Central memory CD8-positive, alpha-beta T cell (primary cell): ENCODE measurements at regions not wholly inside any gene's neighbourhood (a gene's known extent, or its start where the extent isn't known, plus 50 kb on each side); places are given as distances from the start of the nearest gene placed in this dataset.

Experiments
- ATAC-seq: fragments of 150-1000 bp; cut with Tn5 transposase; replicated peaks from 2 replicates; pipeline ENCODE4 v1.10.0; 2022; ENCODE audit warnings: mild to moderate bottlenecking, moderate FRiP score, moderate number of reproducible peaks; ENCODE audit not compliant: poor library complexity, severe bottlenecking; ENCODE audit errors: extremely low read depth
- DNase-seq, 2 donors: peaks; one replicate each; pipeline ENCODE4 v3.0.0; 2021; ENCODE audit warnings: low spot score in 2 of 2
- H3K27ac Mint-ChIP-seq: one replicate; pipeline ENCODE4 v1.8.0; 2022; ENCODE audit warnings: low read depth, mild to moderate bottlenecking, moderate library complexity, mixed read lengths
- H3K27me3 Mint-ChIP-seq: one replicate; pipeline ENCODE4 v1.8.0; 2022; ENCODE audit warnings: mixed read lengths
- H3K36me3 Mint-ChIP-seq: one replicate; pipeline ENCODE4 v1.8.0; 2022; ENCODE audit warnings: mild to moderate bottlenecking, moderate library complexity, mixed read lengths; ENCODE audit not compliant: insufficient read depth
- H3K4me1 Mint-ChIP-seq: one replicate; pipeline ENCODE4 v1.8.0; 2022; ENCODE audit warnings: mixed read lengths
- H3K4me3 Mint-ChIP-seq: one replicate; pipeline ENCODE4 v1.8.0; 2022; ENCODE audit warnings: mild to moderate bottlenecking, moderate library complexity, mixed read lengths
- H3K9me3 Mint-ChIP-seq: one replicate; pipeline ENCODE4 v1.8.0; 2022; ENCODE audit warnings: mixed read lengths

DNA sequence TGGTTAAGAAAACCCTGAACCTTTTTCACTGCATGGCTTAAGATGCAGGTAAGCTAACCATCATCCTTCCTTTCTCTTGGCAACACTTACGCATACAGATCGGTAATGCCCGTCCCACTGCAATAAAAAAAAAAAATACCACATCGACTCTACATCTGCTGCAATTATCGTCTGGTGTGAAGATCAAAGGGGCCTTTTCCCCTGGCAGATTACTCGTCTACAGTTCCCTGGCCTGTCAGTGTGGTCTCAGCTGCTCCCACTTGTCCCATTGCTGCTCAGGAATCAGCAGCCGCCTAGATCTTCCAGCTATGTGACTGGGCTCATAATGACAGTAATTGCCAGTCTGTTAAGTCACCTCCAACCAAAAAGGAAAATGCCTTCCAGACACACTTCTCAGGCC is 133.1 kb downstream of the SETD4 start:
- no peaks in the 10 kb centered on the region for H3K9me3 Mint-ChIP-seq
- no peak overlapping the region for H3K27ac Mint-ChIP-seq
- peaks cover 1% of the 10 kb centered on the region for H3K36me3 Mint-ChIP-seq
- no peak overlapping the region for H3K4me3 Mint-ChIP-seq
- no peaks in the 10 kb centered on the region for H3K4me1 Mint-ChIP-seq
- no peak for DNase-seq
- ATAC-seq = no peak
- H3K27me3 Mint-ChIP-seq = peaks cover 65% of the 10 kb centered on the region

GRCh38 chr21:35926003-35926740 is 134.2 kb downstream of the SETD4 start:
- peaks cover 1% of the 10 kb centered on the region for H3K36me3 Mint-ChIP-seq
- DNase-seq (no peak), ATAC-seq (no peak)
- no peak overlapping the region for H3K27ac Mint-ChIP-seq
- no peak overlapping the region for H3K4me3 Mint-ChIP-seq
- no peaks in the 10 kb centered on the region for H3K9me3 Mint-ChIP-seq
- peaks cover 76% of the 10 kb centered on the region for H3K27me3 Mint-ChIP-seq
- no peaks in the 10 kb centered on the region for H3K4me1 Mint-ChIP-seq

DNA sequence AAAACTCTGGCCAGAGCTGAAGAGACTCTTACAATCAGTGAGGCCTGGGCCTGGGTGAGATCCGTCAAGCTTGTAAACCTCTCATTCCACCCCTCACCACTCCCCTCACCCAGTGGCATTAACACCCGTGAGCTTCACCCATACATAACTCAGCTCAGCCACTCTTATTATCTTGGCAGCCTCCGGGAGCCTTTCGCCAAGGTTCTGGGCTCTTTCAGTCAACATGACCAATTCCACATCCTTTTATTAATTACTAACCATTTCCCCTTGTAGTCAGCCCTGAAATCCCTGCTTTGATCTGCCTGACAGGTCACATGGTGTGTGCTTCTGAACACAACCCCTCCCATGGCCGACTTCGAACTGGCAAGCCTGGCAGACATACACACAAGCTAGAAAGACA is 134.8 kb downstream of the SETD4 start:
- H3K27ac Mint-ChIP-seq = no peak overlapping the region
- peaks cover 1% of the 10 kb centered on the region for H3K36me3 Mint-ChIP-seq
- DNase-seq (no peak), ATAC-seq (no peak)
- no peaks in the 10 kb centered on the region for H3K9me3 Mint-ChIP-seq
- H3K4me3 Mint-ChIP-seq = no peak overlapping the region
- H3K27me3 Mint-ChIP-seq = peaks cover 83% of the 10 kb centered on the region
- H3K4me1 Mint-ChIP-seq = no peaks in the 10 kb centered on the region

GRCh38 chr21:35924714-35925301 is 135.5 kb downstream of the SETD4 start:
- Mint-ChIP-seq H3K4me1 (no peaks in the 10 kb centered on the region), H3K27ac (no peak overlapping the region), H3K36me3 (peaks cover 1% of the 10 kb centered on the region), H3K9me3 (no peaks in the 10 kb centered on the region), H3K27me3 (peaks cover 90% of the 10 kb centered on the region), H3K4me3 (no peak overlapping the region)
- no peak for DNase-seq
- no peak for ATAC-seq

- Mint-ChIP-seq H3K9me3 (no peaks in the 10 kb centered on the region), H3K36me3 (peaks cover 1% of the 10 kb centered on the region), H3K27ac (no peak overlapping the region), H3K4me1 (no peaks in the 10 kb centered on the region), H3K27me3 (peaks cover 94% of the 10 kb centered on the region), H3K4me3 (no peak overlapping the region)
- no peak for DNase-seq
- ATAC-seq = no peak
These were observed 136.4 kb downstream of the SETD4 start for GRCh38 chr21:35923971-35924370.

DNA sequence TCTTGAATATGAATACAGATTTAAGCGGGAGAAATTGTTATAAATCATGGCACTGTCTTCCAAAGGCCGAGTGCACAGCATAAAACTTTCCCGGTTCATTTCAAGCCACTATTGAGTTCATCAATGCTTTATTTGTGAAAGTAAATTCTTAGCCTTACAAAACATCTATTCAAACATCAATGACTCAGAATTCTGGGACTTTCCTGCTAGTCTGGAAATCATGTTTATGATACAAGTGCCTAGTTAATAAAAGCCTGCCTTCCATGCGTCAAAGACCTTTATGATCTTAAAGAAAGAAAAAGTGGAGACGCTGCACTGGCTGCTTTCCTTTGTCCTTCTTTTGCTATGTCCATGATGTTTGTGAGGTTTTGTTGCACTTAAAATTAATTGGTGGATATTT is 137.7 kb downstream of the SETD4 start:
- Mint-ChIP-seq H3K27ac (no peak overlapping the region), H3K36me3 (peaks cover 1% of the 10 kb centered on the region), H3K27me3 (peaks cover 87% of the 10 kb centered on the region), H3K9me3 (no peaks in the 10 kb centered on the region), H3K4me3 (no peak overlapping the region), H3K4me1 (no peaks in the 10 kb centered on the region)
- ATAC-seq (no peak), DNase-seq (no peak)

DNA sequence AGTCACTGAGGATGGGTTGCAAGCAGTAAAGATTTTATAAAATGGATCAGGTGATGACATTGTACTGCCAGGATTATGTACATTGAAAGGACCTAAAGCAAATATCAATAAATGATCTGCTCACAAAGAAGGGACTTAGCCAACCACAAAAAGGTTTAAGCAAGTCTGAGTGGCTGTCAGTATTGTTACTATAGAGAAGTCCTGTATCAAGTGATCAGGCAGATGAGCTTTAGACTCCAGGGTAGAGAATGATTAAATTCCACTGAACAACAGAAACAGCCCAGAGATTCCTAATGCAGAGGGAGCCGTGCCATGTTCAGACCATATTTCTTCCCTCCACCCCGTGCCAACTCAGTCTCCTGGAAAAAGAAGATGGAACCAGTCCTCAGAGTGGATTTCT is 138.9 kb downstream of the SETD4 start:
- DNase-seq (no peak), ATAC-seq (no peak)
- no peak overlapping the region for H3K27ac Mint-ChIP-seq
- peaks cover 77% of the 10 kb centered on the region for H3K27me3 Mint-ChIP-seq
- peaks cover 1% of the 10 kb centered on the region for H3K36me3 Mint-ChIP-seq
- no peaks in the 10 kb centered on the region for H3K9me3 Mint-ChIP-seq
- no peak overlapping the region for H3K4me3 Mint-ChIP-seq
- H3K4me1 Mint-ChIP-seq = no peaks in the 10 kb centered on the region

DNA sequence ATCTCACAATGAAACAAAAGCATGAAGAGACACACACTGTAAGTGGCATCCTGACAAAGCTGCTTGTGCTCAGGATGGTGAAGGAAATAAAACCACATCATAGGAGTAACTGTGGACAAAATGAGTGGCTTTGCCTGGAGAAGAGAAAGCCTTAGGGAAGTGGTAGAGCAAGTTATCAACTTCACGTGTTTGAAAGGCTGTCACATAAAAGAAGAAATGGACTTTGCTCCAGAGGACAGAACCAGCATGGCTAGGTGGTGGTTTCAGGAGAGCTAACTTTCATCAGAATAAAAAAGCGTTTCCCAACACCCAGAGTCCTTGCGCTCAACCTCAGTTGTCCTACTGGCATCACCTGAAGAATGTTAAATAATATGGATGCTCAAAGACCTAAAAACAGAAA is 139.9 kb downstream of the SETD4 start:
- Mint-ChIP-seq H3K36me3 (peaks cover 1% of the 10 kb centered on the region), H3K4me3 (no peak overlapping the region), H3K4me1 (no peaks in the 10 kb centered on the region), H3K9me3 (no peaks in the 10 kb centered on the region), H3K27ac (no peak overlapping the region), H3K27me3 (peaks cover 81% of the 10 kb centered on the region)
- DNase-seq (no peak), ATAC-seq (no peak)

- no peaks in the 10 kb centered on the region for H3K4me1 Mint-ChIP-seq
- DNase-seq (no peak), ATAC-seq (no peak)
- no peak overlapping the region for H3K27ac Mint-ChIP-seq
- H3K27me3 Mint-ChIP-seq = peaks cover 82% of the 10 kb centered on the region
- H3K36me3 Mint-ChIP-seq = no peaks in the 10 kb centered on the region
- no peaks in the 10 kb centered on the region for H3K9me3 Mint-ChIP-seq
- no peak overlapping the region for H3K4me3 Mint-ChIP-seq
These were observed 145.3 kb downstream of the SETD4 start for GRCh38 chr21:35915030-35915429.

DNA sequence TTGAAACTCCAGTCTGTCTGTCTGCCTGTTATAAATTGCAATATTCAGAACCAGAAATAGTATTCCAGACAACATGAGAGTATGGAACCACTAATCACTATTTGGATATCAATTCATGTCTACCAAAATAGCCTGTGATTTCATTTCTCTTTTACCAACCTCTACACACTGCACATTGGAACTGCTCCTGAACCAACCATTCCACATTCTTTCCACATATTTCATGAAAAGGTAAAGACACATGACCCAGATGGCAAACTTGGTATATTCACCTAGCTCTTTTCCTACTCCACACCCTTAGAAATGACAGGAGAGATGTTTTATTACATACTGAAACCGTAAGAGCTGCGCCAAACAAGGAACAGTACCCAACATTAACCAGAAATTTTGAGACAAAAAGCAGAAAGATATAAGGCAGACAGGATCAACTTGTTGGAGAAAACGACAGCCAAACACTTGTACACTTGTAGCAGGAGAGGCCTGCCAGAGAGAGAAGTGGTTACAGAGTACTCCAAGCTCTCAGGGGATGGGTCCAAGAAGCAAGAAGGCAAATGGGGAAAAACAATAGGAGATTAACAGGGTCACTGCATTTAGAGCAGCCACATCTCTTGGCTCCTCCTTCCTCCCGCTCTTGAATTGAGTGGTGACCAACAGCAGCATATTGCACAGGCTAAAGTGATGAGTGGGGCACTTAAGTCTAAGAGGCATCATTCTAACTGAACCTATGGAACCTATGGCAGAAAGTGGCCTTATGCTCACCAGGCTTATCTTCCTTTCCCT is 148.7 kb downstream of the SETD4 start:
- ATAC-seq = no peak

GRCh38 chr21:35909456-35910223 is 150.7 kb downstream of the SETD4 start:
- H3K9me3 Mint-ChIP-seq = no peaks in the 10 kb centered on the region
- DNase-seq = no peak
- H3K27ac Mint-ChIP-seq = no peak overlapping the region
- no peaks in the 10 kb centered on the region for H3K4me1 Mint-ChIP-seq
- H3K4me3 Mint-ChIP-seq = no peak overlapping the region
- ATAC-seq = no peak
- H3K36me3 Mint-ChIP-seq = no peaks in the 10 kb centered on the region
- H3K27me3 Mint-ChIP-seq = peaks cover 58% of the 10 kb centered on the region

More for the DNA sequence above, 148.7 kb downstream of the SETD4 start:
- Mint-ChIP-seq H3K27me3 (peaks cover 66% of the 10 kb centered on the region), H3K4me3 (no peak overlapping the region), H3K4me1 (no peaks in the 10 kb centered on the region), H3K9me3 (no peaks in the 10 kb centered on the region), H3K36me3 (no peaks in the 10 kb centered on the region), H3K27ac (no peak overlapping the region)
- no peak for DNase-seq

DNA sequence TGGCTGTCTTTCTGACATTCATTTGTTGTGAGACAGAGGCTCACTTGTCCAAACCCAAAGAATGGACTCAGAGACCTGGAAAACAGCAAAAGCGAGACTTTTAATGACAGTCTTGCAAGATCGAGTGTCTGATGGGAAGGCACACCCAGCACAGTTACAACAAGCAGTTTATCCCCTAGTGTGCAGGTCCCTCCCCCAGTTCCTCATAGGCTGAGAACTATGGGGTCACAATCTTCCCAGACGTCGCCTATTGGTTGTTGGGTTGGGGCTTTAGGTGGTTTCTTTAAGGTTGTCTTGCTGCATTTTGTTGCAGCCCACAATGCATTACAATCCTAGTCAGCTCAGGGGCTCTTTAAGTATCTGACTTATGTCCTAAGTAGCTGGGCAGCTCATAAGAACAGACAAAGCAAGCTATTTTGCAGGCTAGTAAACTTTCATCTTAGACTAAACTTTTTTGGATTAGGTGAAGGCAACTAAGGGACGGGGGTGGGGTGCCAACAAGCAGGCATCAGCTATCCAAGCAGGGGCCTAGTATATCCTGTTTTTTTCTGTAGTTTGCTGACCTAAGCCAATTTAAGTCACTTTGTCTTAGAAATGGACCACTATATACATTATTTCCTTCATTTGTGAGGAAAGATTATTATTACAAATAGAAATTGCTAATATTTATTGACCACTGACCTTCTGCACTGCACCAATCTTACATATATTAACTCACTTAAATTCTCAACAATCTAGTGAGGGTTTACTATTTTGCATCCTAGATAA is 151.8 kb downstream of the SETD4 start:
- no peaks in the 10 kb centered on the region for H3K4me1 Mint-ChIP-seq
- no peak for ATAC-seq

More for the DNA sequence above, 151.8 kb downstream of the SETD4 start:
- no peak overlapping the region for H3K4me3 Mint-ChIP-seq
- H3K36me3 Mint-ChIP-seq = no peaks in the 10 kb centered on the region
- no peak for DNase-seq
- peaks cover 58% of the 10 kb centered on the region for H3K27me3 Mint-ChIP-seq
- no peak overlapping the region for H3K27ac Mint-ChIP-seq
- H3K9me3 Mint-ChIP-seq = no peaks in the 10 kb centered on the region
